ENCODE measurements at regions not wholly inside any gene's neighbourhood (a gene's known extent, or its start where the extent isn't known, plus 50 kb on each side); places are given as distances from the start of the nearest gene placed in this dataset.
"Not testable (repeated sequence)": the region's sequence is repeated elsewhere in the genome, so short reads cannot be mapped to it uniquely, and the experiment has no call there.

- no peak for DNase-seq
Measured at GRCh38 chr2:131641414-131642206, 113.9 kb downstream of the CCDC74A start.

- DNase-seq: not testable (repeated sequence)
Measured at GRCh38 chr2:131643180-131643579, 115.5 kb downstream of the CCDC74A start.

DNA sequence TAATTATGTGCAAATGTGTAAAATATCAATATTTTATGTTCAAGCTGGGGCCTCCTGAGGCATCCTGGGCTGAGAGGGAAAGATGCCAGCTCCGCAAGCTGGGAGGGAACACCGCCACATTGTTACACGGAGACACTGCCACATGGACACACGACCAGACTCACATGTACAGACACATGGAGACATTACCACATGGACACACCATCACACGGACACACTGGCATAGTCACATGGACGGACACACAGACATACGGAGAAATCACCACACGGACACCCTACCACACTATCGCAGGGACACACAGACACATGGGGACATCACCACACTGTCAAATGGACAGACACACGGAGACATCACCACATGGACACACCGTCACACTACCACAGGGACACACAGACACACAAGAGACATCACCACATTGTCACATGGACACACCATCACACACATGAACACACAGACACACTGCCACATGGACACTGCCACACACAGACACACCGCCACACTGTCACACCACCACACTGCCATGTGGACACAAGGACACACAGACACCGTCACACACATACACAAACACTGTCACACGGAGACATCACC, 117.6 kb downstream of the CCDC74A start:
- no peak for DNase-seq

GRCh38 chr2:131646220-131646619, 118.5 kb downstream of the CCDC74A start:
- DNase-seq: not testable (repeated sequence)

DNA sequence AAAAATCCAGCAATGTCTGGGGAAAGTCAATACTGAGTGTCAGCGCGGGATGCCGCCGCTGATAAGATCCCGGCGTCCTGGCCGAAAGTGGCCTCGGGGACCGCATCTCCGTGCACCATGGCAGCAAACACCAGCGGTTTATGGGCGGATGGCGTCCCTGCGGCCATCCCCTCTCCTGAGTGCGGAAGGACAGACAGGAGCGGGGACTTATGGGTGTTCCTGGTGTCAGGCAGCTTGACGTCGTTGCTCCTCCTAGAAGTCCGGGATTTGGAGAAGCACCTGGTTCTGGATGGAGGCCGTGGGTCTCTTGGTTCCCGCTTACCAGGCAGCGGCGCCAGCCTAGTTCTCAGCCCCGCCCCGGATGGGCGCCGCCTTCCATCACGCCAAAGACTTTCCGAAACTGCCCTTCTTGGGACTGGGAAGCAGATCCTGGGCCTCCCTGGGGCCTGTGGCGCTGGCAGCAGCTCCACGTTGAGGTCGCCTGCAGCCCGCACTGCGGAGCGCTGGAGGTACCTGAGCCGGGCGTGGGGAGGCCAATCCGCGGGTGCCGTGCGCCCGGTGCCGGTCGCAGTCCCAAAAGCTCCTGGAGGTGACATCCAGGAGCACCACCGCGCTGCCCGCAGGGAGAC, 119.1 kb downstream of the CCDC74A start:
- no peak for DNase-seq

GRCh38 chr2:131648565-131648964, 120.9 kb downstream of the CCDC74A start:
- not testable (repeated sequence) for DNase-seq

- DNase-seq: not testable (repeated sequence)
Measured at GRCh38 chr2:131652246-131652645, 124.6 kb downstream of the CCDC74A start.

GRCh38 chr2:131654107-131654506, 126.4 kb downstream of the CCDC74A start:
- not testable (repeated sequence) for DNase-seq

DNA sequence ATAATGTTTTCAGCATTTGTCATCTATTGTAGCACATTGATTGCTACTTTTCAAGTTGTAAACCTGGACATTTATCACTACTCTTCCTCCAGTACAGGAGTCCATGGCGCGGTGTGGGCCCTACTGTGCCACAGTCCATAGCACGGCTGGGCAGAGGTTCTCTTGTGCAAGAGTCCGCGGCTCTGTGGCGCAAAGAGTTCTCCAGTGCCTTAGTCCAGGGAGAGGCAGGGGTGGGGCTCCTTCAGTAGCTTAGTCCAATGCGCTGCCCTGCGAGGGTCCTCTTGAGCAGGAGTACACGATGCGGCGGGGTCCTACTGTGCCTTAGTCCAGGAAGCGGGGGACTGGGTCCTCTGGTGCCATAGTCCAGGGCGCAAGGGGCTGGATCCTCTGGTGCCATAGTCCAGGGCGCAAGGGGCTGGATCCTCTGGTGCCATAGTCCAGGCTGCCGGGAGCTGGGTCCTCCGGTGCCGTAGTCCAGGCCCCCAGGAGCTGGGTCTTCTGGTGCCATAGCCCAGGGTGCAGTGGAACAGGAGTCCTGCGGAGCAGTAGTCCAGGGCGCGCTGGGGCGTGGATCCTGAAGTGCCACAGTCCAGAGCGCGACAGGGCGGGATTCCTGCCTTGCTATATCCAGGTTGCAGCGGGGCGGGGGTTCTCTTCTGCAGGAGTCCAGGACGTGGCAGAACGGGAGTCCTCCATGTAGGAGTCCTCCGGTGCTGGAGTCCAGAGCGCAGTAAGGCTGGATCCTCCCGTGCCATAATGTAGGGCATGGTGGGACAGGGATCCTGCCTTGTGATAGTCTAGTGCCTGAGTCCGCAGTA, 129.3 kb downstream of the CCDC74A start:
- no peak for DNase-seq

DNA sequence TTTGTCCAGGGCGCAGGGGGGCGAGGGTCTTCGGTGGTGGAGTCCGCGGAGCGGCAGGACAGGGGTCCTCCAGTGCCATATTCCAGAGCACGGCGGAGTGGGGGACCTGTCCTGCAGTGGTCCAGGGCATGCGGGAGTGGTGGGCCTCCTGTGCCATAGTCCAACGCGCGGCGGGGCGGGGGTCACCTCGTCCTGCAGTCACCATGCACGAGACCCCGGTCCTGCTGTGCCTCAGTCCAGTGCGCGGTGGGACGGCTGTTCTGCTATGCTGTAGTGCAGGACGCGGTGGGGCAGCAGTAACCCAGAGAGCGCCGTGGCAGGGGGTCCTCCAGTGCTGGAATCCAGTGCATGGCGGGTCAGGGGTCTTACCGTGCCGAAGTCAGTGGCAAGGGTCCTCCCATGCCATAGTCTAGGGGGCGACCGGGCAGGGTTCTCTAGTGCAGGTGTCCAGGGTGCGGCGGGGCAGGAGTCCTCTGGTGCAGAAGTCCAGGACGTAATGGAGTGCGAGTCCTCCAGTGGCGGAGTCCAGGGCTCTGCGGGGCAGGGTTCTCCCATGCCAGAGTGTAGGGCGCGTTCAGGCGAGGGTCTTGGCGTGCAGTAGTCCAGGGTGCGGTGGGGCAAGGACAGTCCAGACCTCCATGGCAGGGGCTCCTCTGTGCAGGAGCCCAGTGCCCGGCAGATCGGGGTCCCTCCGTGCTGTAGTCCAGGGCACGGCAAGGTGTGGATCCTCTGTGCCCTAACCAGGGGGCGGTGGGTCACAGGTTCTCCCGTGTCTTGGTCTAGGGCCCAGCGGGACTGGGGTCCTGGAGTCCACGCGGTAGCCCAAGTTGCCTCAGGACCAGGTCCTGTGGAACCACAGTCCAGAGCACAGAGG, 130.4 kb downstream of the CCDC74A start:
- no peak for DNase-seq

DNA sequence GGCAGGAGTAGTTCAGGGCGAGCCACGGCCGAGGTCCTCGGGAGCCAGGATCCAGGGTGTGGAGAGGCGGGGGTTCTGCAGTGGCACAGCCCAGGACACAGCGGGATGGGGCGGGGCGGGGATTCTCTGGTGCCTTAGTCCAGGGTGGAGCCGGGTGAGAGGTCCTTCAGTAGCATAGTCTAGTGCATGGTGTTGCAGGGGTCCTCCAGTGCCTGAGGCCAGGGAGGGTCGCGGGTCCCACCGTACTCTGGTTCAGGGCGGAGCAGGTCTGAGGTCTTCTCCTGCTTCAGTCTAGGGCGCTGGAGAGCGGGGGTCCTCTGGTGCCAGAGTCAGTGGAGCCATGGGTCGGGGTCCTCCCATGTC, 131.1 kb downstream of the CCDC74A start:
- DNase-seq: no peak

- no peak for DNase-seq
Measured at GRCh38 chr2:131659168-131659572, 131.5 kb downstream of the CCDC74A start.

GRCh38 chr2:131661101-131661782, 133.6 kb downstream of the CCDC74A start:
- DNase-seq: not testable (repeated sequence)

DNA sequence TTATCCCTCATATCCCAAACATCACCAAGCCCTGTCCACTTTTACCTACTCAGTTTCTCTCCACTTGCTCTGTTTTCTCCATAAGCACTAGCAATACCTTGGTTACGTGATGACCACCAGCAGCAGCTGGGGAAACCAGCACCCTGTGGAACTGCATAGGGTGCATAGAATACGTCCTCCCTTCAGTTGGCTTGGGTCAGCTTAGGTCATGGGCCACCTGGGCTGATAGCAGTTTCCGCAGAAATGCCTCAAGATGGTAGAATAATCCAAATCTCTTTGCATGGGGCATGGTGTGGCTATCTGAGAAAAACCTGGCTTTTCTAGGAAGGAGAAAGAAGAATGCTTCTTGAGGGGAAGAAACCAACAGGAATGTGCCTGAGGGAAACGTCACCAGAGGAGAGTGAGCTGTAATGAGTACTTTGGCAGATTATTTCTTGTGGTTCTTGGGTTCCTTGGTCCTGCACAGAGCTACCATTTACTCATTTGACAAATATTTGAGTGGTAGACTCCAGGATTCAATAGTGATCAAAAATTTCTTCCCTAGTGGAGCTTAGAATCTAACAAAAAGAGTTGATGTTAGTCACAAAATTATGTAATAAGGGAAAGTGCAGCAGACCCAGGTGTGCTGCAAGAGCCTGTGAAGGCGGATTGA, 134.3 kb downstream of the CCDC74A start:
- DNase-seq: not testable (repeated sequence)

GRCh38 chr2:131663501-131663900, 135.8 kb downstream of the CCDC74A start:
- not testable (repeated sequence) for DNase-seq

GRCh38 chr2:131665716-131666115, 138.0 kb downstream of the CCDC74A start:
- DNase-seq: not testable (repeated sequence)

GRCh38 chr2:131668794-131669540, 141.3 kb downstream of the CCDC74A start:
- not testable (repeated sequence) for DNase-seq

DNA sequence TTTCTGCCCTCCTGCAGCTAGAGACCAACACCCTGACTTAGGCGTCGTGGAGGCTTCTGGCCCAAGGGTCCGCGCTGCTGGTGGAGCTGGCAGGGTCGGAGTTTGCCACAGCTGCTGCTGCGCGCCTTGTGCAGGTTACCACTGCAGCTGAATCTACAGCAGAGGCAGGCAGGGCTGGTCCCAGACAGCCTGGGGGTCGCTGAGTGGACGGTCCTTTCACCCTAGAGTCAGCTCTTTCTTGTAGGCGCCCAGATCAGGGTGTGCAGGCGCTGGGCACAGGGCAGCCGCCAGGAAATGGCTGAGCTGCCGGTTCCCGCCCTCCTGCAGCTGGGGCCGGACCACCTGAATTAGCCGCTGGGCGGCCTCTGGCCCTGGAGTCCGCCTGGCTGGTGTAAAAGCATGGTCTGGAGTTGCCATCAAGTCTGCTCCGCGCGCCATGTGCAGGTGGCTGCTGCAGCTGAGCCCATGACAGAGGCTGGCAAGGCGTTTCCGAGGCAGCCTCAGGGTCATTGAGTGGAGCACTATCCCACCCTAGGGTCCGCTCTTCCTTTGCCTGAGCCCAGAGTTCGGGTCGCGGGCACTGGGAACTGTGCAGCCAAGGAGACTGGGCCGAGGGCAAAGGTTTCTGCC, 144.3 kb downstream of the CCDC74A start:
- not testable (repeated sequence) for DNase-seq

Measured in amniotic stem cell (primary cell).